ENCODE measurements at regions not wholly inside any gene's neighbourhood (a gene's known extent, or its start where the extent isn't known, plus 50 kb on each side); places are given as distances from the start of the nearest gene placed in this dataset.

DNA sequence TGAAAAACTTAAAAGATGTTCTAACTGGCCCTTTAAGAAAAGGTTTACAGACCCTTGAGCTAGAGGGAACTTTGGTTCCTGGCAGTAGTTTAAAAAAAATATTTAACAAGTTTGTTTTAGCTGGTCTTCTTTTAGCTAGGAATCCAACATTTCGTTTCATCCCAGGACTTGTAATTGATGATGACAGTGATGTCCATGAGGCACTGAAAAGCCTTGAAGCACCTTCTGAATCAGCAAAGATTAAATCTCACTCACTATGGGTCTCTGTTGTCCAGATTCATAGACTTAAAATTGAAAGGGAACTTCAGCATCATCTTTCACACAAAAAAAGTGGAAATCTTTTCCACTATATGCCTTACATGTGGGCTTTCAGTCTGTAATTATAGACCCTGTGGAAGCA, 102.9 kb upstream of the ETAA1 start:
- H3K4me3 ChIP-seq (replicated peaks in 1 of 2; ENCODE audit: low read depth in 2 of 2, low read length in 2 of 2), result no peak overlapping the region
- no peak for DNase-seq (ENCODE audit: low read depth in 2 of 2)
- TF ChIP-seq, protein P1, sequence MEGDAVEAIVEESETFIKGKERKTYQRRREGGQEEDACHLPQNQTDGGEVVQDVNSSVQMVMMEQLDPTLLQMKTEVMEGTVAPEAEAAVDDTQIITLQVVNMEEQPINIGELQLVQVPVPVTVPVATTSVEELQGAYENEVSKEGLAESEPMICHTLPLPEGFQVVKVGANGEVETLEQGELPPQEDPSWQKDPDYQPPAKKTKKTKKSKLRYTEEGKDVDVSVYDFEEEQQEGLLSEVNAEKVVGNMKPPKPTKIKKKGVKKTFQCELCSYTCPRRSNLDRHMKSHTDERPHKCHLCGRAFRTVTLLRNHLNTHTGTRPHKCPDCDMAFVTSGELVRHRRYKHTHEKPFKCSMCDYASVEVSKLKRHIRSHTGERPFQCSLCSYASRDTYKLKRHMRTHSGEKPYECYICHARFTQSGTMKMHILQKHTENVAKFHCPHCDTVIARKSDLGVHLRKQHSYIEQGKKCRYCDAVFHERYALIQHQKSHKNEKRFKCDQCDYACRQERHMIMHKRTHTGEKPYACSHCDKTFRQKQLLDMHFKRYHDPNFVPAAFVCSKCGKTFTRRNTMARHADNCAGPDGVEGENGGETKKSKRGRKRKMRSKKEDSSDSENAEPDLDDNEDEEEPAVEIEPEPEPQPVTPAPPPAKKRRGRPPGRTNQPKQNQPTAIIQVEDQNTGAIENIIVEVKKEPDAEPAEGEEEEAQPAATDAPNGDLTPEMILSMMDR (IDR thresholded peaks at IDR 0.05; ENCODE audit: low read depth, low read length), result no peak

DNA sequence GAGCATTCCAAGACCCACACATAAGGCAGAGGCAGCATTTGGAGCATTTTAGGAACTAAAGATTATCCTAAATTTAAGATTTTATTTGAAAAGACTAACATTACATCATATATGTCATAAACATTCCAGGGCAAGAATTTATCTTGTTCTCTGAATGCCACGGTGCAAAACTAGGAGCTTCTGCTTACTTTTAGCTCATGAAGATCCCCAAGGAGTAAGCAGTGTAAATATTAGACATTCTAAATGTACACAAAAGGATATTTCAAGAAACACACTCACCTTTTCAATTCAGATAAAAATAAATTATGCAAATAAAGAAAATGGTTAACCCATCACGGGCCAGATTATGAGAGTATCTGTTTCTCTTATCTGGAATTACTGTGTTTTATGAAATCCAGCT, 101.7 kb upstream of the ETAA1 start:
- no peak overlapping the region for H3K4me3 ChIP-seq (replicated peaks in 1 of 2; ENCODE audit: low read depth in 2 of 2, low read length in 2 of 2)
- no peak for DNase-seq (ENCODE audit: low read depth in 2 of 2)
- TF ChIP-seq, protein P1 (IDR thresholded peaks at IDR 0.05; ENCODE audit: low read depth, low read length), result no peak

DNA sequence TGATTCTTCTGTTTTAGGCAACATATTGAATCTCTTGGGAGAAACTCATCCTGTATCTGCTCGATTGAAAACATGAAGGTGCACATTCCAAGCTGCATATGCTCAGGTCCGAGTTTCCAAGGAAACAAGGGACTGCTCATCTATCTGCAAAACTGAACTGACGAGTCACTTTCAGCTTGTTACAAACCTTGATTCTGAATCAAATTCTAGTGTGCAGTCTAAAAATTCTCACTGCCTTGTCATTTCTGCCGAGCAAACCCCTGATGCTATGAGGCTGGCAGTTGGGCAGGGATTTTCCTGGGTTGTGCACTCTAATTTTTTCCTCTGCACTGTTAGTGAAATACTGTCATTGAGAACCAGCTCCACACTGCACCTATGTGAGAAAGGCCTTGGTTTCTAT, 101.3 kb upstream of the ETAA1 start:
- TF ChIP-seq, protein P1 (IDR thresholded peaks at IDR 0.05; ENCODE audit: low read depth, low read length), result no peak
- DNase-seq (ENCODE audit: low read depth in 2 of 2), result peak in 1 of 2 donors; percentile 27
- no peak overlapping the region for H3K4me3 ChIP-seq (replicated peaks in 1 of 2; ENCODE audit: low read depth in 2 of 2, low read length in 2 of 2)

DNA sequence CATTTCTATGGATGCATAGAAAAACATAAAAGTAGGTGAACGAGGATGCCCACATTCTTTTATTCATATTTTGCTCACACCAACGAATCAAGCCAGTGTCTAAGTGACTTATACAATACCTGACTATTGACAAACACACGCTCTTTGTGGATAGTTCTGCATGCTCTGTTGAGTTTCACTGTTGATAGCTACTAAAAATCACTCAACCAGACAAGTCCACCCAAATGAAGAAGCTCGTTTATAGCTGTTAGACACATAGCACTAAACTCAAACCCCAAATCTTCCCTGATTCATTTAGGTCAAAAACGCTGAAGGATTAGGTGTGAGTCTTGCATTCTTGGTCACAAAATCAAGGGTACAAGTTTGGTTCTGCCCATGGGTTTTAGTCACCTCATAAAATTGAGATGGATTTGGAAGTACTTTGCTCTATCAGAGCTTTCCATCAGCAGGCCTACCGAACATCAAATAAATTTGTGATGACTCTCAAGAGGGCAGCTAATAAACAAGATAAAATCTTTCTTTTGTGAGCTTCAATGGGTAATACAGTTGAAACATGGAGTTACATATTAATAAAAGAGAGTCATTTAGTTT, 92.7 kb upstream of the ETAA1 start:
- TF ChIP-seq, protein P1 (IDR thresholded peaks at IDR 0.05; ENCODE audit: low read depth, low read length), result no peak
- no peak for DNase-seq (ENCODE audit: low read depth in 2 of 2)
- H3K4me3 ChIP-seq (replicated peaks in 1 of 2; ENCODE audit: low read depth in 2 of 2, low read length in 2 of 2), result no peak overlapping the region

DNA sequence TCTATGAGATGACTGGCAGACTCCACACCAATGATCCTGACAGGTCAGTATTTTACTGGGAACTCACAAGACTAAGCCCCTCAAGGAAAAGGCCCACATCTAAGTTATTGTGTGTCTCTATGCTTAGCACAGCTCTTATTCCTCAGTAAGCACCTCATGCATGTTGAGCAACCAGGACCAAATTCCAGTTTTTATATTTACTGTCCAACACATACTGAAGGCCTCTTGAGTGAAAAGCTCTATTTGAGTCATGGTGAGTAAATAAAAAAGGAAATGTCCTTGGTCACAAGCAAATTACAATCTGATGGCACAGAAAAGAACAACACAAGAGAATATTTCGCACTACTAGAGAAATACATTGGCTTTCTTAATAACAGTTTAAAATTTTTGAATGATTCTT, 87.9 kb upstream of the ETAA1 start:
- DNase-seq (ENCODE audit: low read depth in 2 of 2), result peak in 1 of 2 donors; percentile 58
- H3K4me3 ChIP-seq (replicated peaks in 1 of 2; ENCODE audit: low read depth in 2 of 2, low read length in 2 of 2), result no peak overlapping the region
- TF ChIP-seq, protein P1 (IDR thresholded peaks at IDR 0.05; ENCODE audit: low read depth, low read length), result no peak

DNA sequence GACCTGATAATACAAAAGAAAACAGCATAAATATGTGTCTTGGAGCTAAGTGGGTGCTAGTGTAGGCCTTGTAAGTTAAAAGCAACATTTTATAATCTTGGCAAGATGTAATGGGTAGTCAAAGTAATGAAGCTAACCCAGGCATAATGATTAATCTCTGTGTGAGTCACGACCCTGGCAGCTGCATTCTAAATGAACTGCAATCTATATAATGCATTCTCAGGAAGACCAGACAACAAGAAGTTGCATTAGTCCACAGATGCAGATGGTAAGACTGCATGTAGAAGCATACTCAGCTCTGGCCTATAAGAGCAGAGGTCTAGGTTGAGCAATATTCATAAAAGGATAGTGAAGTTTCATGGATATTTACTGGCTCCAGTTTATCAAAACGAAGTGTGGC, 85.6 kb upstream of the ETAA1 start:
- no peak overlapping the region for H3K4me3 ChIP-seq (replicated peaks in 1 of 2; ENCODE audit: low read depth in 2 of 2, low read length in 2 of 2)
- TF ChIP-seq, protein P1 (IDR thresholded peaks at IDR 0.05; ENCODE audit: low read depth, low read length), result no peak
- peak; percentile 73 to 81 for DNase-seq (ENCODE audit: low read depth in 2 of 2)

DNA sequence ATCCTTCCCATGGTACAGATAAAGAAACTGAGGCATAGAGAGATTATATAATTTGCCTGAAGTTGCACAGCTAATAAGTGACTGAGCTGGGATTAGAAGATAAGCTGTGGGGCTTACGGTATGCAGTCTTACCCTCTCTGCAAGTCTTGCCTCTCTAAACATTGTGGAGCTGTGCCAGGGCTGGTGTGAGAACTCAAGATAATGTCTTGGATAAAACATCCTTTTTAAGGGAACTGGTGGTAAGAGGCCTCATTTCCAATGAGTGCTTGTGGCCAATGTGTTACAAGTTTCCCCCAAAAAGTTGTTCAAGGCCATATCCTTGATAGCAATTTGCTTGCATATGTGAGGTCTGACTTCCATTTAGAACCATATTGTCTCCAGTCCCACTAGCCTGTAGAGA, 84.3 kb upstream of the ETAA1 start:
- TF ChIP-seq, protein P1 (IDR thresholded peaks at IDR 0.05; ENCODE audit: low read depth, low read length), result no peak
- no peak overlapping the region for H3K4me3 ChIP-seq (replicated peaks in 1 of 2; ENCODE audit: low read depth in 2 of 2, low read length in 2 of 2)
- no peak for DNase-seq (ENCODE audit: low read depth in 2 of 2)
